ENCODE measurements at regions not wholly inside any gene's neighbourhood (a gene's known extent, or its start where the extent isn't known, plus 50 kb on each side); places are given as distances from the start of the nearest gene placed in this dataset.

DNA sequence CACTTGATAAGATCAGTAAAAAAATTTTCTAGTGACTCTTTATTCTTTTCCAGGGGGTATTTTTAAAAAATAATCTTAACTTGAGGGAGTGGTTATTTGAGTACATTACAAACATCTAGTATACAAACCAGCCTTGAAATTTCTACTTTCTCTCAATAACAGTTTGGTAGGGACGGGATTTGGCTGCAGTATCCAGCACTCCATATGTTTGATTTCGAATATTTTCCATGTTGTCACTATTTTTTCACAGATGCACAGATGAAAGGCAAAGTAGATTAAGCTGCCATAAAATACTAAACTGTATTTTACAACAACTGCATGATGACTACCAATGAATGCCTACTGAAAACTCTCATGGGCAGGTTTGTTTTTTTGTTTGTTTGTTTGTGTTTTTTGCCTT lies 225.0 kb downstream of the COX7B2 start:
- Histone ChIP-seq H3K36me3 (ENCODE audit: low read depth) (no peaks in the 10 kb centered on the region), H3K4me1 (ENCODE audit: insufficient read depth, poor library complexity, severe bottlenecking) (no peaks in the 10 kb centered on the region), H3K9me3 (ENCODE audit: severe bottlenecking) (no peaks in the 10 kb centered on the region), H3K4me3 (ENCODE audit: severe bottlenecking) (no peak overlapping the region), H3K27ac (ENCODE audit: poor library complexity, severe bottlenecking) (no peak overlapping the region), H3K27me3 (ENCODE audit: insufficient read depth, poor library complexity, severe bottlenecking) (peaks cover 3% of the 10 kb centered on the region)
- ATAC-seq (ENCODE audit: low read depth) = no peak
- DNase-seq (ENCODE audit: low spot score) = no peak
- TF ChIP-seq, protein P1, sequence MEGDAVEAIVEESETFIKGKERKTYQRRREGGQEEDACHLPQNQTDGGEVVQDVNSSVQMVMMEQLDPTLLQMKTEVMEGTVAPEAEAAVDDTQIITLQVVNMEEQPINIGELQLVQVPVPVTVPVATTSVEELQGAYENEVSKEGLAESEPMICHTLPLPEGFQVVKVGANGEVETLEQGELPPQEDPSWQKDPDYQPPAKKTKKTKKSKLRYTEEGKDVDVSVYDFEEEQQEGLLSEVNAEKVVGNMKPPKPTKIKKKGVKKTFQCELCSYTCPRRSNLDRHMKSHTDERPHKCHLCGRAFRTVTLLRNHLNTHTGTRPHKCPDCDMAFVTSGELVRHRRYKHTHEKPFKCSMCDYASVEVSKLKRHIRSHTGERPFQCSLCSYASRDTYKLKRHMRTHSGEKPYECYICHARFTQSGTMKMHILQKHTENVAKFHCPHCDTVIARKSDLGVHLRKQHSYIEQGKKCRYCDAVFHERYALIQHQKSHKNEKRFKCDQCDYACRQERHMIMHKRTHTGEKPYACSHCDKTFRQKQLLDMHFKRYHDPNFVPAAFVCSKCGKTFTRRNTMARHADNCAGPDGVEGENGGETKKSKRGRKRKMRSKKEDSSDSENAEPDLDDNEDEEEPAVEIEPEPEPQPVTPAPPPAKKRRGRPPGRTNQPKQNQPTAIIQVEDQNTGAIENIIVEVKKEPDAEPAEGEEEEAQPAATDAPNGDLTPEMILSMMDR (IDR thresholded peaks at IDR 0.05; ENCODE audit: poor library complexity, severe bottlenecking) = no peak

DNA sequence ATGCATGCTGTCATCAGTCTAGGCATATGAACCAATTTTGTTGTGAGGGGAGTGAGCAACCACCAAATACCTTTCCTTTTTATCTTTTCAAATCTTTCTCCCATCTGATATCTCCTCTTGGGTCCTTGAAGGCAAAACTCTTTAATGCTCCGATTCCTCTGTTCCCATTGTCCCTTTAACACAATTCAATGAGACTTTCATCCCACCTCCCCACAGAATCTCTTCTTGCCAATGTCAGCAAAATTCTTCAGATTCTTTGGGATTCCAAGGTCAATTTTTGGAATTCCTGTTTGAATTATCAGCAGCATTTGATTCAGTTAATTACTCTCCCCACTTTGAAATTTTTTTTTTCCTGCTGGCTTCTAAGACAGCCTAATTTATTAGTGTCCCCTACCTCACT lies 232.7 kb downstream of the COX7B2 start:
- TF ChIP-seq, protein P1 (IDR thresholded peaks at IDR 0.05; ENCODE audit: poor library complexity, severe bottlenecking) = no peak
- ATAC-seq (ENCODE audit: low read depth) = no peak

DNA sequence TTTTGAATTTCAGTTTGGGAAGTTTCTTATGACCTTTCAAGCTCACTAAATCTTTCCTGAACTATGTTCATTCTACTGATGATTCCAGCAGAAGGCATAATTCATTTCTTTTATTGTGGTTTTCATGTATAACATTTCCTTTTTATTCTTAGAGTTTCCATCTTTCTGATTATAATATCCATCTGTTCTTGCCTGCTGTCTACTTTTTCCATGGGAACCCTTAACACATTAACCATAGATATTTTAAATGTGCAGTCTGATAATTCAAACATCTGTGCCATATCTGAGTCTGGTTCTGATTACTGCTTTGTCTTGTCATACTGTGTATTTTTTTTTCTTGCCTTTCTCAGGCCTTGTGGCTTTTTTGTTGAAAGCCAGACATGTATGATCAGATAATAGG lies 234.7 kb downstream of the COX7B2 start:
- no peaks in the 10 kb centered on the region for H3K4me1 ChIP-seq (ENCODE audit: insufficient read depth, poor library complexity, severe bottlenecking)
- TF ChIP-seq, protein P1 (IDR thresholded peaks at IDR 0.05; ENCODE audit: poor library complexity, severe bottlenecking) = no peak
- H3K27ac ChIP-seq (ENCODE audit: poor library complexity, severe bottlenecking) = no peak overlapping the region
- DNase-seq (ENCODE audit: low spot score) (no peak), ATAC-seq (ENCODE audit: low read depth) (no peak)
- H3K4me3 ChIP-seq (ENCODE audit: severe bottlenecking) = no peak overlapping the region
- no peaks in the 10 kb centered on the region for H3K36me3 ChIP-seq (ENCODE audit: low read depth)
- no peaks in the 10 kb centered on the region for H3K9me3 ChIP-seq (ENCODE audit: severe bottlenecking)
- H3K27me3 ChIP-seq (ENCODE audit: insufficient read depth, poor library complexity, severe bottlenecking) = no peaks in the 10 kb centered on the region

More for the DNA sequence above, 232.7 kb downstream of the COX7B2 start:
- H3K27me3 ChIP-seq (ENCODE audit: insufficient read depth, poor library complexity, severe bottlenecking) = no peaks in the 10 kb centered on the region
- no peaks in the 10 kb centered on the region for H3K4me1 ChIP-seq (ENCODE audit: insufficient read depth, poor library complexity, severe bottlenecking)
- no peak overlapping the region for H3K4me3 ChIP-seq (ENCODE audit: severe bottlenecking)
- no peaks in the 10 kb centered on the region for H3K9me3 ChIP-seq (ENCODE audit: severe bottlenecking)
- no peak overlapping the region for H3K27ac ChIP-seq (ENCODE audit: poor library complexity, severe bottlenecking)
- DNase-seq (ENCODE audit: low spot score) = no peak
- H3K36me3 ChIP-seq (ENCODE audit: low read depth) = no peaks in the 10 kb centered on the region

DNA sequence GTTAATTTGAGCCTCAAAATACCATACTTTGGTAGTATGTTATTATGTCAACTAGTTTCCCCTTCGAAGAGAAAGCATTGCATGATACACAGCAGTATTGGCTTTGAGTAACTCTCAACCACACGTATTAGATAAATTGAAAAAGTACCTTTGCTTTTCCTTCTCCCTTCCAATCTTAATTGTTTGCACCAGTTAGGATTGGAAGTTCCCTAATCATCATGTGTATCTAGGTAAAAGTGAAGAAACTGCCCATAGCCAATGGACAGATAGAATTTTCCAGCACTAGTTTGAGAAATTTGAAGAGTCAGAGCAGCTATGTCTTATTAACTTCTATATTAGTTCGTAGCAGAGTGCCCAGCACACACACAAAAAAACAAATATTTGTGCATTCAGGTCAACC lies 241.3 kb downstream of the COX7B2 start:
- Histone ChIP-seq H3K27ac (ENCODE audit: poor library complexity, severe bottlenecking) (no peak overlapping the region), H3K27me3 (ENCODE audit: insufficient read depth, poor library complexity, severe bottlenecking) (no peaks in the 10 kb centered on the region), H3K4me3 (ENCODE audit: severe bottlenecking) (no peak overlapping the region), H3K4me1 (ENCODE audit: insufficient read depth, poor library complexity, severe bottlenecking) (no peaks in the 10 kb centered on the region), H3K36me3 (ENCODE audit: low read depth) (no peaks in the 10 kb centered on the region), H3K9me3 (ENCODE audit: severe bottlenecking) (no peaks in the 10 kb centered on the region)
- no peak for ATAC-seq (ENCODE audit: low read depth)
- DNase-seq (ENCODE audit: low spot score) = no peak
- TF ChIP-seq, protein P1 (IDR thresholded peaks at IDR 0.05; ENCODE audit: poor library complexity, severe bottlenecking) = no peak

DNA sequence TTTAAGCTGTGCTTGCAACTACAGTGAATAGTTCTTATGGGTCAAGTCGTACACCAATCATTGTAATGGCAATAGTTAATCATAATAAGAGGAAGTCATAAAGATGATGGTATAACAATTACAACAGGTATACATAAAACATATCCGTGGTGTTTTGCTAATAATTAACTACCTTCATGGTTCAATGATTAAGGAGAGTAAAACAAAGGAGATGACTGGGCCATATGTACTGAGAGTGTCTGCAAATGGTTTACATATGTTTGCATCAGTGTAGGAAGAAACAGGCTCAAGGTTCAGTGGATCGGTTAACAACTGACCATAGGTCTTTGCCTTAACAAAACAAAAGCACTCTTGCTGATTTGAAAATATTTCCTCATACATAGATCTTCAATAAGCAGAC lies 253.0 kb downstream of the COX7B2 start:
- DNase-seq (ENCODE audit: low spot score) (no peak), ATAC-seq (ENCODE audit: low read depth) (no peak)
- Histone ChIP-seq H3K4me1 (ENCODE audit: insufficient read depth, poor library complexity, severe bottlenecking) (no peaks in the 10 kb centered on the region), H3K27ac (ENCODE audit: poor library complexity, severe bottlenecking) (no peak overlapping the region), H3K27me3 (ENCODE audit: insufficient read depth, poor library complexity, severe bottlenecking) (no peaks in the 10 kb centered on the region), H3K4me3 (ENCODE audit: severe bottlenecking) (no peak overlapping the region), H3K9me3 (ENCODE audit: severe bottlenecking) (no peaks in the 10 kb centered on the region), H3K36me3 (ENCODE audit: low read depth) (no peaks in the 10 kb centered on the region)
- TF ChIP-seq, protein P1 (IDR thresholded peaks at IDR 0.05; ENCODE audit: poor library complexity, severe bottlenecking) = no peak
